HCT116 (cell line): ENCODE measurements at regions not wholly inside any gene's neighbourhood (a gene's known extent, or its start where the extent isn't known, plus 50 kb on each side); places are given as distances from the start of the nearest gene placed in this dataset.

Source experiments
- ATAC-seq: fragments of 200-7000 bp; cut with Tn5 transposase; 2 replicates; pipeline ENCODE4 v1.9.1; 2020; ENCODE audit warnings: mild to moderate bottlenecking, moderate library complexity
- BruUV-seq: library from RNA; stranded (reverse); fragments of 400-500 nt; replicated peaks from 2 replicates; lab custom pipeline; 2021; lab: Mats Ljungman, UMichigan
- CTCF ChIA-PET: fragments of 300-600 bp; sonication (Branson Sonifier 250); formaldehyde crosslinking; loops from one replicate; lab custom pipeline; 2021; ENCODE audit warnings: antibody characterized with exemption; lab: Charles Lee
- POLR2A ChIA-PET: fragments of 300-600, 350-600 bp; sonication (Branson Sonifier 250); formaldehyde crosslinking; loops from one replicate; lab custom pipeline; 2021; ENCODE audit warnings: antibody characterized with exemption; lab: Charles Lee
- RAD21 ChIA-PET, 2 experiments: fragments of 300-600 bp; sonication (Branson Sonifier 250); formaldehyde crosslinking; loops; one replicate each; lab custom pipeline; 2023; ENCODE audit warnings: low total read pairs in 2 of 2; ENCODE audit not compliant: uncharacterized antibody in 2 of 2, unreplicated experiment in 2 of 2, low non-redundant PET in 1 of 2; lab: Charles Lee
- DNase-seq: peaks from one replicate; pipeline ENCODE4 v3.0.0-alpha.2; 2010; ENCODE audit warnings: low read depth, low spot score
- H2AFZ ChIP-seq: fragments of 200-600 bp; shearing (Covaris generic), sonication (generic); 2 replicates; pipeline ENCODE4 v1.6.1; 2017; ENCODE audit warnings: low read depth, mixed run types, mixed read lengths, antibody characterized with exemption, low read length; ENCODE audit not compliant: poor library complexity, severe bottlenecking
- H3K27ac ChIP-seq: 2 replicates; pipeline ENCODE4 v1.5.1; 2012; ENCODE audit warnings: low read depth, low read length
- H3K27me3 ChIP-seq: fragments of 200-600 bp; sonication (generic); 2 replicates; pipeline ENCODE4 v1.6.1; 2016; ENCODE audit warnings: mixed run types, low read length, mixed read lengths; ENCODE audit not compliant: insufficient read depth
- H3K36me3 ChIP-seq, 2 experiments: fragments of 200-500 bp in 1 of 2; fragments of 200-600 bp in 1 of 2; sonication (Bioruptor generic) in 1 of 2; sonication (generic) in 1 of 2; 2 replicates each; pipeline versions ENCODE4 v1.5.1 to v1.6.1; 2014 to 2016; ENCODE audit warnings: low read length in 2 of 2, inconsistent platforms in 1 of 2, mixed read lengths in 1 of 2, mixed run types in 1 of 2; ENCODE audit not compliant: insufficient read depth in 2 of 2, control insufficient read depth in 1 of 2
- H3K4me1 ChIP-seq, 2 experiments: fragments of 200-600 bp in 1 of 2; sonication (generic) in 1 of 2; 2 replicates each; pipeline versions ENCODE4 v1.5.1 to v1.6.1; 2012 to 2017; ENCODE audit warnings: low read length in 2 of 2, inconsistent platforms in 1 of 2, mild to moderate bottlenecking in 1 of 2, mixed read lengths in 1 of 2, mixed run types in 1 of 2, moderate library complexity in 1 of 2; ENCODE audit not compliant: insufficient read depth in 2 of 2, control insufficient read depth in 1 of 2
- H3K4me2 ChIP-seq: fragments of 200-600 bp; sonication (generic); 2 replicates; pipeline ENCODE4 v1.6.1; 2017; ENCODE audit warnings: mixed run types, low read length, mixed read lengths
- H3K4me3 ChIP-seq, 2 experiments: fragments of 200-600 bp in 1 of 2; sonication (generic) in 1 of 2; replicated peaks in 1 of 2; 2 replicates each; pipeline ENCODE4 v1.5.1; 2011 to 2016; ENCODE audit warnings: low read length in 2 of 2, control low read depth in 1 of 2, low read depth in 1 of 2, mild to moderate bottlenecking in 1 of 2, mixed read lengths in 1 of 2, mixed run types in 1 of 2
- H3K79me2 ChIP-seq: fragments of 200-600 bp; sonication (generic); 2 replicates; pipeline ENCODE4 v1.6.1; 2017; ENCODE audit warnings: mild to moderate bottlenecking, mixed run types, low read length, moderate library complexity, mixed read lengths; ENCODE audit not compliant: insufficient read depth
- H3K9ac ChIP-seq: fragments of 200-600 bp; sonication (generic); 2 replicates; pipeline ENCODE4 v1.6.1; 2016; ENCODE audit warnings: low read length, mixed read lengths
- H3K9me2 ChIP-seq: fragments of 200-600 bp; sonication (generic), shearing (Covaris generic); 2 replicates; pipeline ENCODE4 v1.6.1; 2017; ENCODE audit warnings: mixed run types, mild to moderate bottlenecking, moderate library complexity; ENCODE audit not compliant: insufficient read depth
- H3K9me3 ChIP-seq, 2 experiments: fragments of 200-500 bp in 1 of 2; fragments of 200-600 bp in 1 of 2; sonication (Bioruptor generic) in 1 of 2; sonication (generic) in 1 of 2; 2 replicates each; pipeline ENCODE4 v1.6.1; 2014 to 2017; ENCODE audit warnings: low read length in 2 of 2, mixed read lengths in 2 of 2, inconsistent platforms in 1 of 2, low read depth in 1 of 2, mild to moderate bottlenecking in 1 of 2, mixed run types in 1 of 2, moderate library complexity in 1 of 2; ENCODE audit not compliant: control insufficient read depth in 1 of 2, insufficient read depth in 1 of 2
- H4K20me1 ChIP-seq: fragments of 200-600 bp; sonication (generic), shearing (Covaris generic); 2 replicates; pipeline ENCODE4 v1.6.1; 2017; ENCODE audit warnings: mixed run types, mild to moderate bottlenecking, moderate library complexity; ENCODE audit not compliant: insufficient read depth
- CBX3 ChIP-seq: IDR thresholded peaks from 2 replicates; pipeline ENCODE4 v1.6.1; 2012; ENCODE audit warnings: low read depth
- EZH2phosphoT487 ChIP-seq: fragments of 200-600 bp; IDR thresholded peaks from 2 replicates; pipeline ENCODE4 v1.6.1; 2018; ENCODE audit warnings: antibody characterized with exemption, borderline replicate concordance
- FOSL1 ChIP-seq: IDR thresholded peaks from 2 replicates; pipeline ENCODE4 v1.6.1; 2012; ENCODE audit warnings: low read depth
- SIN3A ChIP-seq: IDR thresholded peaks from 2 replicates; pipeline ENCODE4 v1.6.1; 2012; ENCODE audit warnings: low read depth
- TCF7L2 ChIP-seq: IDR thresholded peaks from 2 replicates; pipeline ENCODE4 v1.7.0; 2011; ENCODE audit warnings: borderline replicate concordance, inconsistent platforms; ENCODE audit not compliant: insufficient read depth, insufficient read length; ENCODE audit errors: extremely low read depth
- intact Hi-C: fragments of 100-400 bp; cut with micrococcal nuclease; formaldehyde crosslinking; loops from 2 replicates; pipeline ENCODE4 v1.10.0; 2022
- TF ChIP-seq, protein P1 (sequence below), 3 experiments: fragments of 200-600 bp in 1 of 3; sonication (generic) in 1 of 3; IDR thresholded peaks in 2 of 3; conservative IDR thresholded peaks in 1 of 3; 2 replicates each; pipeline ENCODE4 v1.5.1; 2012 to 2017; ENCODE audit warnings: low read depth in 2 of 3, low read length in 2 of 3, antibody characterized with exemption in 1 of 3, borderline replicate concordance in 1 of 3, control low read depth in 1 of 3, mild to moderate bottlenecking in 1 of 3, mixed read lengths in 1 of 3, mixed run types in 1 of 3, moderate library complexity in 1 of 3; ENCODE audit not compliant: insufficient read depth in 1 of 3

DNA sequence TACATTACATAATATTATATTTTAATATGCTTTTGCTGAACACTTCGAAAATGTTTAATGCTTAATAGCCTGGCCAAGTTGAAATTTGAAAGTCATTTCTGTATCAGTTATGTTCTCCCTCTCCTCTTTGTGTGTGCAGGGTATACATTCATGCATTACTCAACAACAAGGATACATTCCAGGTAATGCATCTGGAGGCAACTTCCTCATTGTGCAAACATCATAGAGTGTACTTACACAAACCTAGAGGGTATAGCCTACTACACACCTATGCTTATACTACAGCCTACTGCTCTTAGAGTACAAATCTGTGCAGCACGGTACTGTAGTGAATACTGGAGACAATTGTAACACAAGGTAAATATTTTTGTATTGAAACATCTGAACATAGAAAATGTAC is 407.3 kb downstream of the MRPL39 start:
- Histone ChIP-seq H3K4me3 (no peak overlapping the region), H3K4me1 (no peaks in the 10 kb centered on the region), H3K9ac (no peak overlapping the region), H3K36me3 (no peaks in the 10 kb centered on the region), H4K20me1 (no peaks in the 10 kb centered on the region), H3K27ac (no peak overlapping the region), H3K9me3 (peaks cover 22 to 42% of the 10 kb centered on the region in 2 experiments; a peak in 3 of 4 replicates), H3K9me2 (no peaks in the 10 kb centered on the region), H3K27me3 (no peaks in the 10 kb centered on the region), H3K4me2 (no peak overlapping the region), H3K79me2 (no peaks in the 10 kb centered on the region), H2AFZ (no peak overlapping the region)
- BruUV-seq = no TSS peak
- no peak for ATAC-seq
- TF ChIP-seq FOSL1 = no peak
- TF ChIP-seq, protein P1, sequence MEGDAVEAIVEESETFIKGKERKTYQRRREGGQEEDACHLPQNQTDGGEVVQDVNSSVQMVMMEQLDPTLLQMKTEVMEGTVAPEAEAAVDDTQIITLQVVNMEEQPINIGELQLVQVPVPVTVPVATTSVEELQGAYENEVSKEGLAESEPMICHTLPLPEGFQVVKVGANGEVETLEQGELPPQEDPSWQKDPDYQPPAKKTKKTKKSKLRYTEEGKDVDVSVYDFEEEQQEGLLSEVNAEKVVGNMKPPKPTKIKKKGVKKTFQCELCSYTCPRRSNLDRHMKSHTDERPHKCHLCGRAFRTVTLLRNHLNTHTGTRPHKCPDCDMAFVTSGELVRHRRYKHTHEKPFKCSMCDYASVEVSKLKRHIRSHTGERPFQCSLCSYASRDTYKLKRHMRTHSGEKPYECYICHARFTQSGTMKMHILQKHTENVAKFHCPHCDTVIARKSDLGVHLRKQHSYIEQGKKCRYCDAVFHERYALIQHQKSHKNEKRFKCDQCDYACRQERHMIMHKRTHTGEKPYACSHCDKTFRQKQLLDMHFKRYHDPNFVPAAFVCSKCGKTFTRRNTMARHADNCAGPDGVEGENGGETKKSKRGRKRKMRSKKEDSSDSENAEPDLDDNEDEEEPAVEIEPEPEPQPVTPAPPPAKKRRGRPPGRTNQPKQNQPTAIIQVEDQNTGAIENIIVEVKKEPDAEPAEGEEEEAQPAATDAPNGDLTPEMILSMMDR (IDR thresholded peaks at IDR 0.05 in 2 of 3, conservative IDR thresholded peaks at IDR 0.05 in 1 of 3; ENCODE audit: borderline replicate concordance in 1 of 3, insufficient read depth in 1 of 3, low read depth in 2 of 3, low read length in 2 of 3) = no peak
- ChIA-PET RAD21 (no interaction called here), CTCF (no interaction called here), POLR2A (no interaction called here)
- no peak for DNase-seq
- intact Hi-C loops = no loop called here

DNA sequence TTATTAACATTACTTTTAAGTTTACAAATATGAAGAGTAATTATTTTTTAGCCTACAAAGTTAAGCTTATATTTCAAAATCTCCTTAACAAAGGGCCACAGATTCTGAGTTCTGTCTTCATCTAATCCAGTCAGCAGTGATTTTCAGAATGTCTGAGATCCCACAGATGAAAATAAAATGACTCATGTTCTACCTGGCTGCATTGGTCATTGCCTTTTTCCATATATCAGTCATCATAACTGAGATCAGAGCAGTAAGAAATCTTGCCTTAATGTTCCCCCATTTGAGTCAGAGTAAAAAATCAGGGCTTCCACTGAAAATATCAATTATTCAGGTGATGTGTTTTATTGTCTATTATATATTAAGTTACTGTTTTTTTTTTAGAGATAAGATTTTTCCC is 416.1 kb downstream of the MRPL39 start:
- peaks cover 20 to 23% of the 10 kb centered on the region in 2 experiments; a peak in 3 of 4 replicates for H3K9me3 ChIP-seq
- ChIA-PET RAD21 (no interaction called here), POLR2A (no interaction called here), CTCF (no interaction called here)
- H3K36me3 ChIP-seq = no peaks in the 10 kb centered on the region
- no peaks in the 10 kb centered on the region for H3K4me1 ChIP-seq
- no peaks in the 10 kb centered on the region for H3K79me2 ChIP-seq
- ATAC-seq = no peak
- H3K9ac ChIP-seq = no peak overlapping the region
- TF ChIP-seq FOSL1 (no peak), TCF7L2 (no peak), EZH2phosphoT487 (no peak), CBX3 (no peak), SIN3A (no peak)
- H3K4me3 ChIP-seq = no peak overlapping the region
- no peak overlapping the region for H3K4me2 ChIP-seq
- H3K27ac ChIP-seq = no peak overlapping the region
- no peak overlapping the region for H2AFZ ChIP-seq
- DNase-seq = no peak
- intact Hi-C loops = no loop called here
- H4K20me1 ChIP-seq = no peaks in the 10 kb centered on the region
- H3K27me3 ChIP-seq = no peaks in the 10 kb centered on the region
- BruUV-seq = no TSS peak
- H3K9me2 ChIP-seq = no peaks in the 10 kb centered on the region
